GM18951 (cell line): ENCODE measurements at regions not wholly inside any gene's neighbourhood (a gene's known extent, or its start where the extent isn't known, plus 50 kb on each side); places are given as distances from the start of the nearest gene placed in this dataset.

Experiments
- POLR2A ChIP-seq: IDR thresholded peaks from 4 replicates; pipeline ENCODE4 v1.6.1; 2011; ENCODE audit warnings: mild to moderate bottlenecking; ENCODE audit not compliant: insufficient read length, insufficient read depth; ENCODE audit errors: extremely low read depth
- in situ Hi-C: fragments of 300-500 bp; cut with MboI; formaldehyde crosslinking; loops from one replicate; pipeline ENCODE4 v1.12.0; 2022; ENCODE audit warnings: low sequenced_read_pairs, mixed read lengths, inconsistent platforms; ENCODE audit not compliant: unreplicated experiment

- no peak for TF ChIP-seq POLR2A
- in situ Hi-C loops: no loop called here
Measured at GRCh38 chr21:28444557-28444956, 548.1 kb downstream of the LTN1 start.

GRCh38 chr21:28444111-28444510 is 548.6 kb downstream of the LTN1 start:
- in situ Hi-C loops: no loop called here
- TF ChIP-seq POLR2A: no peak

DNA sequence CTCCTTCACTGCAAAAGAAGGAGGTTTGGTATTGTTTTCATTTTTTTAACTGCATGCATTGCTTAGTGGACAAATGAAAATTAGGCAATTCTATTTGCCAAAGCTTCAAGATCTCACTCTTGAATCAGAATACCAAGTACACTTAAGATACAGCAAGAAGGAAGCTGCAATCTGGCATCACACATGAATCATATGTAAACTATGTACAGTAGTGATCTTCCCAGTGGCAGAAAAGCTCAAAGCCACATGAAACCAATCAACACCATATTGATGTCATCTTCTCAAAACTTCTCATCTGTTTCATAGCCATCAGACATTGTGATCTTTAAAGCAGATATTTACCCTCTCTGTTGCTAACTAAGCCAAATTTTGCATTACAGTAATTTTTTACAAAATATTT is 550.1 kb downstream of the LTN1 start:
- no peak for TF ChIP-seq POLR2A
- in situ Hi-C loops: no loop called here

DNA sequence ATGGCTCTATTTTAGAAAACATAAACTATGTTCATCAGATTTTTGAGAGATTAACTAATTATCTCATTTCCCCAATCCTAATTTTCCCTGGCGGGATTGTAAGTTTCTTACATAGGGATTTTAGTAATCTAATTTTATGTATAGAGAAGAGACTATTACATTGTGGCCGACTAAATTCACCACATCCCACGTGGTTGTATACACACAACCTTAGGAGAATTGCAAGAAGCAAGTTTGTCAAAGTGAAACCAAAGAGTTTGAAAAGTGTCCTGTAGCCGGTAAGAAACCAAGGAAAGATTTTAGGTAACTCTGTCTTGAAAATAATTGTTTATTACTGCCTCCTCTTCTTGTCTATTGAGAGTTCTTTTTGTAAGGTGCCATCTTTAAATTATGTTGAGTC is 550.6 kb downstream of the LTN1 start:
- TF ChIP-seq POLR2A: no peak
- in situ Hi-C loops: no loop called here

- TF ChIP-seq POLR2A: no peak
- in situ Hi-C loops: no loop called here
Measured at GRCh38 chr21:28439788-28440187, 552.9 kb downstream of the LTN1 start.

DNA sequence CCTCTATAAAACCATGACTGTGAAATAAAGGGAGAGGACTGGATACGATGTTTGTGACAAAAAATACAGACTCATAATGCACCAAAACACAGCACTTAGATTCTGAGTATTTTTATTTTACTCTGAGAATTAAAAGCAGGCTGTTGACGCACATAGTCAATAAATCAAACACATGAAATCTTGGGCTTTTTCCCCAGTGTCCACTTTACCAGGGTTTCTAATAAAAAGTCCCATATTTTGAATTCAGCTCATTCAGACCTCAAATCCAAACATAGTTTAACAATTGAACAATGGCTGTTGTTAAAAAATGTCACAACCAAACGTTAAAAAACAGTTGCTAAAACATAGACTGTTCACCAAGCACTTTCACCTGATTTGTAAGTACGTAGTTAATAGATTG is 553.4 kb downstream of the LTN1 start:
- in situ Hi-C loops: no loop called here
- no peak for TF ChIP-seq POLR2A

GRCh38 chr21:28437061-28437460 is 555.6 kb downstream of the LTN1 start:
- no peak for TF ChIP-seq POLR2A
- in situ Hi-C loops: no loop called here

GRCh38 chr21:28436286-28436932 is 556.3 kb downstream of the LTN1 start:
- in situ Hi-C loops: no loop called here
- no peak for TF ChIP-seq POLR2A

DNA sequence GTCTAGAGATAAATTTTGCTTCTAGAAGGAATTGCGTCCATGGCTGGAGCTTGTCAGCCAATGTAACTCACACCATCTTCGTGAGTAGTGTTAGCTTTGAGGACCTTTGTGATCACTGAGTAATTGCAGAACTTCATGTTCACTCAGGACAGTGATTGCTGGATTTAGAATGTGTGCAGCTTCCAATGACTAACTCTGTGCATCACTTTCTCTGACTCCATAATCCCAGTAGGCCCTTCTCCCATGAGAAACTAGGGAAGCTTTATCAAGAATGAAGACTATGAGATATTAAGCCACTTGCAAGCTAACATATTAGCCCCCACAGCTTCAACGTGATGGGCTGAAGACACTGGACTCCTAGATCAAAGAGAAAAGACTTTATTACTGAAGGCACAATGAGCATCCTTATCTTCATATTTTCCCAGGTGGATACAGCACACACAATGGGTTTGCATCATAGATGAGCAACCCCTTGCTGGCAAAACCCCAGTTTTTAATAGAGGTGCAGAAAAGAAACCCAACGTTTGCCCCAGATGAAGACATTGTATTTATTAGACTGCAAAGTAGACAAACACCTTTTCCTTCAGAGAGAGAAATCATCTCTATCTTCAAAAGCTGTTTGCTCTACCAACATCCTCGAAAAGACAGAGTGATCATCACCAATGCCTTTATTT is 561.0 kb downstream of the LTN1 start:
- TF ChIP-seq POLR2A: no peak
- in situ Hi-C loops: no loop called here

DNA sequence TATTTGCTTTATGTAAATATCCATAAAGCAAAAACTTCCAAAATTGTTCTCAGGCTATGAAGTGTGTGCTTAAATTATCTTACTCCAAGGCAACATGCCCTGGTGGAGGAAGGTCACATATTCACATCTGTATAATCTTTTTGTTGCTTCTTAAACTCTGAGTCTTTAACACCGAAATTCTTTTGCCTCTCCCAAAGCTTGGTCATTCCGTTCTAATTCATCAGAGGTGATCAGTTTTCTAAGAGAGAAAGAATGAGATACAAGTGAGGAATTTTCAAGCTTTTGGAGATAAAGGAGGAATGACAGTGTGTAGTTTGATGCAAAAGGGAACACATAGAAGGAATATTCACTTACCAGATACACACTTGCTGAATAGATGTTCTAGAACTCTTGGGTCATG is 561.7 kb downstream of the LTN1 start:
- TF ChIP-seq POLR2A: no peak
- in situ Hi-C loops: no loop called here

GRCh38 chr21:28429161-28429560 is 563.5 kb downstream of the LTN1 start:
- in situ Hi-C loops: no loop called here
- TF ChIP-seq POLR2A: no peak

DNA sequence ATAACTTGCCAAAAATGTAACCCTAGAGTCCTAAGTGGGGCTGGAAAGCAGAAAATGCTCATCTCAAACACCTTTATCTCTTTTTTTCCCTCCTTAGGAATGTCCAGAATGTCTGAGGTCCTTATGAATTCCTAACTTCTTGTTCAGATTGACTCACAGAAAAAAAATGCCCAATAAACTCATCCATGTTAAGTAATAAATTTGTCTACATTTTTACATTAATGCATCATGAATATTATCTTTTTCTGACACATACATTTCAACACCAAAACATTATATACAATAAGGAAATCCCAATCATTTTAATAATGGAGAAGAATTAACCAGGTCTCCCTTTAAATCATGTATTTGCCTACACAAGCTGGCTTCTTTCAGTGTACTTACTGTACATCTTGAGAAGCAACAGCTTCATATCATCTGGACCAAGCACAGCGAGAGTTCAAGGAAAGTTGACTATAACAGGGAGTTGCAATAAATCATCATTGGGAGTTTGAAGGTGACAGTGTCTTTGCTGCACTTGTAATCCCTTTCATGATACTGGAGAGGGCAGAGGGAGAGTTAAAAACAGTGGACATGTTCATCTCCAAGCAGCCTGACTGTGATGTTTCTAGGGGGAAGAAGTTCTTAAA is 565.2 kb downstream of the LTN1 start:
- TF ChIP-seq POLR2A: no peak

DNA sequence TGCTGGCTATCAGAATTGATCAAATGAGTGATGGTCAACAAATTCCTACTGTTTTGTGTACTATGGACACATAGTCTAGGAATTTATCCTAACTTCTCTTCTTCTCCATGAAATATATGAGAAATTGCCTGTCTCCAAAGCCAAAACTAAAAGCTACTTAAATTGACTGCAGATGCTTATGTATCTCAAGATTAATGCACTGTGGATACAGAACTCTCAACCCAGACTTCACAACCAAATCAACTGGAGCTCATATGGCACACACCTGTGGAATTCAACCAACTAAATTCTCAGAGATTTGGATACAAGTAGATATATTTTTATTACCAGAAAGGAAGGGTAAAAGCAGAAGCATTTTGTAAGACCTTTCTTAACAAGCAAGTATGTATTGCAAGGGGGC is 566.1 kb downstream of the LTN1 start:
- in situ Hi-C loops: no loop called here
- no peak for TF ChIP-seq POLR2A

More for the DNA sequence above, 565.2 kb downstream of the LTN1 start:
- in situ Hi-C loops: no loop called here
